CD4-positive, alpha-beta T cell treated with Interferon gamma for 1 hour (primary cell): ENCODE measurements at regions not wholly inside any gene's neighbourhood (a gene's known extent, or its start where the extent isn't known, plus 50 kb on each side); places are given as distances from the start of the nearest gene placed in this dataset.

ENCODE experiments used
- DNase-seq: peaks from one replicate; pipeline ENCODE4 v3.0.0-alpha.2; 2020

DNA sequence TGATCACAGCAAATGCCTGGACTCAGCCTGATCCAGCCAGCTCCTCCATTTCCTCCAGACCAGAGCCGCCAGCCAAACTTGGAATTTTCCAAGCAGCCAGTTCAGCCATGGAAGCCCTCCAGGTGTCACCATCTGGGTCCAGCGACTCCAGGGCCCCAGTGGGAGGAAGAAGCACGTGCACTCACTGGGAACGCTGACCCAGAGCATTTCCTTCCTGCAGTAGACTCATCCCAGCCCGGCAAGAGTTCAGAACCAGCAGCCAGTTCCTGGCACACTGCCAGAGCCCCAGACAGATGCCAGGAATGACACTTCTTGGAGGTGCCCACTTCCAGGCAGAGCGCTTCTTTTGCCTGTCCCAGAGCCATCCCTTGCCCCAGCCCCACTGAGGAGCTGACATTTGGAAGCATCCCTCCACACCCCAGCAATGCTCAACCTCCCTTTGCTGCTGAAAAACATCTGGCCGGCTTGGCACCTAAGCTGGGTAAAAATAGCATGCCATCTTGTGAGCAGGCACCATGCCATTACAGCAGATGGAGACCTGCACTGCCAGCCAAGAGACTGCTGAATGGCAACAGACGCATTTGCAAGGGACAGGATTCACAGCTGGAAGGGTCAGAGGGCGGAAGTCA, 460.3 kb upstream of the PROK2 start:
- no peak for DNase-seq

DNA sequence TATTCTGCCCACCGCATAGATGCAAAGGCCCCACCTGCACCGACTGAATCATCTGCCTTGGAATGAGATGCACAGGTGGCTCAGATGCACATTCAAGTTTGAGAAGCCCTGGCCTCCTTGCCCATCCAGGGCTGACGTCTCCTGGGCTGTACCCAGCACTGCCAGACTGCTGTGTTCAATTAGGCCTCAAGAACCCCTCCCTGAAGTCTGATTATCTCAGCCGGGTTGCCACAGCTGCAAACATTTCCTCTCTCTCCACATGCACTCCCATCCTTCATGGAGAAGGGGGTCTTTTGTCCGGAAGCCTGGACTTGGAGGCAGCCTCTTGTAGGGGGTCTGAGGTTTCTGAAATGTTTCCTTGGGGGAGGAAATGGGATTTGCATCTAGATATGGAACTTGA, 459.4 kb upstream of the PROK2 start:
- DNase-seq, result no peak

DNA sequence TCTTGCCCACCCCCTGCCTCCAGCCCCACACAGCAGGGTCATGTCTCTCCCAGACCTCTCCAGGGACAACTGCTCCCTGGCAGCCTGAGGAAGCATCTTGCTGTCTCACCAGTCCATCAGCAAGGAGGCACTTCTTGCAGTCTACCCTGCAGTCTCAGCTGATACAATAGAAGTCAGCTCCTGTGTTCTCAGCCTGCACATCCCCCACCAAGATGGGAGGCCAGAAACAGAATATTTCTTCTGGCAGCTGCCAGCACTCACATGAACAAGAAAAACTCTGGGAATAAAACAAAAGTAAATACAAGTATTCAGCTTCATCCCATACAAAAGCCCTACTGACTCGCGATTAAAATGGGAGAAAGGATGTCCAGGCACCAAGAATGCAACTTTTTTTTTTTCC, 457.4 kb upstream of the PROK2 start:
- no peak for DNase-seq

DNA sequence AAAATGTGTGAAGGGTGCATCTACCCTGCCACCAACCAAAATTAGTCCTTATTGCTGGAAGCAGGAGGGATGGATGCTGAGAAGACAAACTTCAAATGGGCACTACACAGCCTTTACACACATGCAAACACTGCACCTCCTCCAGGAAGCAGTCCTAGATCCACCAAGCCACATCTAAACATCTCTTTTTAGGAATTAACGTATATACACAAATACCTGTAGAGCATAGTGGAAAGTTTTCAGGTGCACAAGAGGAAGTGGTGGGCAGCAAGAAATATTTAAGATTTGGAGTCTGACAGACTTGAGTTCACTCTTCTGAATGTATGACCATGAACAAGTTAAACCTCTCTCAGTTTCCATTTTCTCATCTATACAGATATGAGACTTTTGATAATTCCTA, 456.6 kb upstream of the PROK2 start:
- DNase-seq, result no peak

DNA sequence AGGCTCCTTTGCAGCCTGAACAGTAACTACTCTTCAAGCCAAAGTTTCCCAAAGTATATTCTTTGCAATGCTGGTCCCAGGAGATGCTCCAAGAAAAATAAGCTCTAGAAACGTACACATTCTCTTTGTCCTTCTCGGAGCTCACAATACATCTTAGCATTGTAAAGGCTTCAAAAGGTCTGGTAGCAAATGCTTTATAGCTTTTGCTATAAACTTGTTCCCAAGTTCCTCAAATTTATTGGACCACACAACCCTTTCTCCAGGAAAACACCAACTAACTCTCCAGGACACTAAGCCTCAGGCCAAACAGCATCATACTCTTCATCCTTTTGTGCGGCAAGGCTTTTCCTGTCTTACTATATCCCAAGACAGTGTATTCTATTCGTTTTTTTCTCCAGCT, 455.6 kb upstream of the PROK2 start:
- DNase-seq, result no peak

DNA sequence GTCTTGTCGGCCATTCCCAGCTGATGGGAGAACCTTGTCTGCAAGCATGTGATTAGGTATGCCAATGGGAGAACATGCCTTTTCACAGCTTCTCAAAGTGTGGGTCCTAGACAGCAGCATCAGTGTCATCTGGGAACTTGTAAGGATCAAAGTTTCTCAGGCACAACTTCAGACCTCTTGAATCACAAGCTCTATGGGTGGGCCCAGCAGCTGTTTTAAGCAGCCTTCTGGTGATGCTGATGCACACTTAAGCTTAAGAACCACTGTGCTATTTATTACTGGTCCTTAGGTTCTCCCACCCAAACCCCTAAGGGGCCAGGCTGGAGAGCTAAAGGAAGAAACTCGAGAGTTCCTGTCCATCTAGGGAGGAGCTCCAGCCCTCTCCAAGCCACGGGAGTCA, 453.9 kb upstream of the PROK2 start:
- DNase-seq, result no peak

DNA sequence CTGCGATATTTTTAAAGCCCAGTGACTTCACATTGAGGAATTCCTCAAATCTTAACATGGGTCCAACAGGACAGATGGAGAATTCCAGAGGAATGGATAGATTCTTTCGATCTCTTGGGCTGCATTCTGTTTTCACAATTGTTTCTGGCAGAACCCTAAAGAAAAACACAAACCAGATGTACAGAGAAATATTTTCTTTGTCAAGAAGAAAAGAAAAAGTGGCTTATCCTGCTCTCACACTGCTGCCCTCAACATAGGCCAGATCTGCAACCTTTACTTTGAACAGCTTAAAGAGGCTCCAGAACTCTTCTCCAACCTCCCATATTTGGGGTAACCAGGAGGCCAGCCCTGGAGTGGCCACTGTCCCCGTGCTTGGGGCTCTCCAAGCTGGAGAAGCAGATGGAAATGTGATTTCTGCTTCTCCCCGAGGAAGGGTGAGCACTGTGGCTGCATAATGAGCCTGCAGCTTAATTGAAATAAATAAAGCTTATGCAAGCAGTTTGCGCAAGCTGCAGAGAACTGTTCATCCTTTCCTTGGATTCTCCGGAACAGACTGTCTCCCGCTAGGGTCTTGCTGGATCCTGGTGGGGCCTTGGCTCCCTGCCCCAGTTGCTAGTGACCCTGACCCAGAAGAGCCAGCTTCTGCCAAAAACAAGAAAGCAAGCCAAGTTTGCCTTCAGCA, 453.2 kb upstream of the PROK2 start:
- DNase-seq, result no peak

DNA sequence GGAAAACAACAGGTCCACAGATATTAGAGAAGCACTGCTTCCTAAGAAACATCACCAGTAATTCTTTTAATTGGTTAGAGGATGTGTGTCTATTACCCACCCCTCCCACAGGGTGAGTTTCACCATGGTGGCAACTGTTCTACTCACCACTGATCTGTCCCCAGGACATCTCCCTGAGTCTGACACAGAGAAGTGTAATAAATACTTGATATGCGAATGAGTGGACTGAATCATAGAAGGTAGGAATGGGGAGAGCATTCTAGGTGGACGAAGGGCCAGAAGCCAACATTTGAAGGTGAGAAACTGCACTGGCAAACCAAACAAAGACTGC, 452.7 kb upstream of the PROK2 start:
- DNase-seq, result no peak

DNA sequence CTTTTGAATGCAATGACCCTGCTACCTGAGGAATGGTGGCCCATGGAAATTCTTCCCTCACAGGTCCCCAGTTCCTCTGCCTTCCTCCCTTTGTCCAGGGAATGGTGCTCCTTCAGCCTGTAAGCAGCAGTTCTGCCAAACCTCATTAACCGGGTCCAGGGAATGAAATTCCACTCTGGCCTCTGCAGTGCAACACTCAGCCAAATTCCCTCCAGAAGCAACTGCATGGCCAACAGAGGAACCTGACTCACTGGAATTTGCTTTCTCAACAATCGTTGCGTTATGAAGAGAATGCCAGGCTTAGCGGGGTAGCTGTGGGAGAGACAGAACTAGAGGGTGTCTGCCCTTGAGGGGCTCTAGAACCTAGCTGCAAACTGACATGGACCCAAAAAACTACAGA, 449.4 kb upstream of the PROK2 start:
- no peak for DNase-seq

DNA sequence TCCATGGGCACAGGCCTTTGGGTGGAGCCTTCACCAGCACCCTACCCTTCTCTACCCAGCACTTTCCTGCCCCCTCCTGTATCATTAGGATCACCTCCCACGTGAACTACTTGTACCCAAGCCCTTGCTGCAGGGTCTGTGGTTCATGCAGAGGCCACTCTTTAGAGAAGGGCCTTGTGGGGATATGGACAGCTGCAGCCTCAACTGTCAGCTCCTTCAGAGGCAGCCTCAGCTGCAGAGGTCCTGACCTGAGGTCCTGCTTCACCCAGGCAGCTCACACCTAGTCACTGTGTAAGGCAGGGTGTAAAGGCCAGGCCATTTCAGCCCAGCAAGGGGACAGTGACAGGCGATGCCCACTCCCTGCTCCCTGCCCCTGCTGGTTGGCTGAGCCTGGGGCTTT, 448.6 kb upstream of the PROK2 start:
- DNase-seq, result no peak

DNA sequence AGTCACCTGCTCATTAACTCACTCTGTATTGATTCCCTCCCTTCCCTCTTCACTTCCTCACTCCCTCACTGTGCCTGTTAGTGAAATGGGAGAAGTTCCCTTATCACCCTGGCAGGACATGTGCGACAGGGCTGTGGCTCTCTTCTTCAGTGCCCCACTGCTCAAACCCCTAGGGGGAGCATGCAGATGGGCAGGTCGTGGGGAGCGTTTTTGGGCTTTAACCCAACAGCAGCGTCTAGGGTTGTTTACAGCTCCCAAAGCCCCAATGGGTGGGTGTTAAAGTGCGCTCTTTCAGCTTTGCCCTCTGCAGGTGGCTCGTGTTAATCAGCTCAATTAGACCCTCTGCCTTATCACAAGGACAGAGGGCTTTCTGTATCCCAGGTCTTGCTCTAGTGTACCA, 447.8 kb upstream of the PROK2 start:
- no peak for DNase-seq

DNA sequence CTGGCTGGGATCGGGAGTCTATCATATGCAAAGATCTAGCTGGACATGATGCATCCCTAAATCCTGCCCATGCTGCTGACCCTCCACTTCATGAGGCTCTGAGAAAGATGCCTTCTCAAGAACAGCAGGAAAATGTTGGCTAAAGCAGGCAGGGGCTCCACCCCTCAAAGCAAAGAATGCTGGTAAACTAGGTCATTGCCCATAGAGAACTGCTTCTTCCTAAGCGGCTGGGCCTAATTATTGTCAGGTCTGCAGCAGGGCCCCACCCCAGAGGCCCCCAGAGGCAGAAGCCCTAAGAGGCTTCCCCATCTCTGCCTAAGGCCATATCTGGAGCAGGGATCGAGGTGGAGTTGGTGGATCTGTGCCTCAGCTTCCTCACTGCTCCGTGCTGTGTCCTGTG, 447.4 kb upstream of the PROK2 start:
- DNase-seq, result no peak

DNA sequence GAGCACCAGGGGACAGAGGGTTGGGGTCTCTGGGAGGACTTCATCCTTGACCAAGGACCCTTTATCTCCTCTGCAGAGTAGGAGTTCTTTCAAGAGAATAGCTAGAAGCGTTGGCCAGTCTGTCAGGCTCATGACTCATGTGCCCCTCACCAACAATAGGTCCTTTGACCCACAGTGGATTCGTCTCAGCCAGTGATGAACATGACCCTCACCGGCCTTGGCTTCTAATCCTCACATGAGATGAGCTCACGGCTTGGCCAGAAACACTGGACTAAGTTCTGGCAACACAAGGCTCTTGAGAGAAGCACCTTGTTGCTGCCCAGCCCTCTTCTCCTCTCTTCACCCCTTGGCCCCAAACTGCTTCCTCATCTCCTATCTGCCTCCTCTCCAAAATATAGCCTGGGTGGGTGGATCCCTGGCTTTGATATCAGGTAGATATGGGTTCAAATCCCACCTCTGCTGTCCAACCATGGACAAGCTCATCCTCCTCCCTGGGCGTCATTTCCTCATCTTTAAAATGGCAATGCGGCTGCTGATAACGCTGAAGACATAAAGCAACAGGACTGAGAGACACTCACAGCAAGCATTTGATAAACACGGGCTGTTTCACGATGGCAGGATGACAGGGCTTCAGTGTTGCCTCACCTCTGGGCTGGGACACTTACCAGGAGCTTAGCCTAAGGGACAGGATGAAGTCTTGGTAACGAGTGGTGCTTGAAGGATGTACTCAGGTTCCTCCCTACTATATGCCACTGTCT, 446.7 kb upstream of the PROK2 start:
- no peak for DNase-seq

DNA sequence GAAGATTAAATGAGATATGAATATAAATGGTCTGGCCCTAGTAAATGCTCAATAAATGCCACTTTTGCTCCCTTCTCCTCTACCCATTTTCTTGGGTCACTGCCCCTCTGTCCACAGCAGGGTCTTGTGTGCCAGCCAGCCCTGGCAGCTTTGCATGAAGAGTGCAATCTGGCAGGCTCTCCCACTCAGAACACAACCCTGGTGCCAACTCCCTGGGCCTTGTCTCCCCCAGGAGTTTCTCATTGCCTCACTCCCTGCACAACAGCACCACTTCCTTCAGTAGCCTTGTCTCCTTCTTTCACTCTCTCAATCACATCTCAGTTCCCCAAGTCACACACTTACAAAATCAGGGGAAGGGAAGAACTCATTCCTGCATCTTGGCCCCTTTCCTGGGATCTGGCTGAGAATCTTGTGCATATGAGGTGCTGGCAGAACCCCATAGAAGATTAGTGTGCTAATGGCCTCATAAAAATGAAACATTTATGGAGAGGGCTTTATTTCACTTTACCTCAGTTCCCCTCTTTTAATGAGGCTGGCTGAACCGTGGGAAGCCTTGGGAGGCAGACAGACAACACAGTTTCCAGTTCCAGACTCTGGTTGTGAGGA, 445.9 kb upstream of the PROK2 start:
- no peak for DNase-seq

DNA sequence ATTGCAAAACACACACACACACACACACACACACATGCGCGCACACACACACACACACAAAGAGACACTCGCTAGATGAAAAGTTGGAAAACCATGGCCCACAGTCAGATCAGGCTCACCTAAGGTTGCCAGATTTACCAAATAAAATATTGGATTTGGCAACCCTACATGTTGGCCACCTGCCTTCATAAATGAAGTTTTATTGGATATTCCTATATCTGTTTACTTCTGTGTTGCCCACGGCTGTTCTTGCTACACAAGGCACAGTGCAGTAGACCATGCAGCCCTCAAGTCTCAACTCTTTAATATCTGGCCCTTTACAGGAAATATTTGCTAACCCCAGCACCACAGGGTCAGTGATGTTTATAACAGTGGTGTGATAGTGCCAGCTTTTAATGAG, 445.0 kb upstream of the PROK2 start:
- no peak for DNase-seq

DNA sequence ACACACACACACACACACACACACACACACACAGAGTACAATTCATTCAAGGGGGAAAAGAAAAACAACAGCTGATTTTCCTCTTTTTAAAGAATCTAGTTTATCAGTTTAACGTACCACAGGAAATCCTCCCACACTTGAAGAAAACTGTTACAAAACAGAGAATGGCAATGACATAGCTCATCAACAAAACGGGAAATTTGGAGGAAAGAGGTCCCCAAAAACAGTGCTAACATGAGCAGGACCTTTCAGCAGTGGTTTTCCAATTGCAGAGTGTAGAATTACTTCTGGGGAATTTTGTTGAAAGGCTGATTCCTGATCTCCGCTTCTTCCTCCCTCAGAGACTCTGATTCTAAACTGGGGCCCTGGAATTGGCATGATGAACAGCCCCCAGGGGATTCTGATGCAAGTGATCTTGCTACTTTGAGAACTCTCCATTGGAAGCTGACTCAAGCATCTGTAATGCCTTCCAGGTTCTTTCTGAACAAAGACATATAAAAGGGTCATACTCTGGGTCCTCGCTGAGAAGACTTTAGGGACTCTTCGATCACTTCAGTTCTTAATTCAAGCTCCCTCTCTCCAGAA, 442.6 kb upstream of the PROK2 start:
- no peak for DNase-seq

DNA sequence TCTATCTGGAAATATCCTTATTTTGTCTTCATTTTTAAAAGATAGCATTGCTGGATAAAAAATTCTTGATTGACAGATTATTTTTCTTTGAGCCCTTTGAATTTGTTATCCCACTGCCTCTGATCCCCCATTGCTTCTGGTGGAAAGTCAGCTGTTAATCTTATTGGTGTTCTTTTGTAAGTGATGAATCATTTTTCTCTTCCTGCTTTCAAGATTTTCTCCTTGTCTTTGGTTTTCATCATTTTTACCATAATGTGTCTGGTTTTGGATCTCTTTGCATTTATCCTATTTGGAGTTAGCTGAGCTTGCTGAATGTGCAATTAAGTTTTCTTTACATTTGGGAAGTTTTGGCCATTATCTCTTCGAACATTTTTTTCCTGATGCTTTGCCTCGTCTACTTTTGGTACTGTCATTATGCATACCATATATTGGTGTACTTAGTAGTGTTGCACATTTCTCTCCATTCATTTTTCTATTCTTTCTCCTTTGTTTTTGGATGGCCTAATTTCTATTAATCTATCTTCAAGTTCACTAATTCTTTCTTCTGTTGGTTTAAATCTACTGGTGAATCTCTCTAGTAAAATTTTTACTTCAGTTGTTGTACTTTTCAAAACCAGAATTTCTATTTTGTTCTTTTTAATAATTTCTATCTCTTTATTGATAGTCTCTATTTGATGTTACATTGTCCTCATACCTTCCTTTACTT, 440.0 kb upstream of the PROK2 start:
- no peak for DNase-seq

DNA sequence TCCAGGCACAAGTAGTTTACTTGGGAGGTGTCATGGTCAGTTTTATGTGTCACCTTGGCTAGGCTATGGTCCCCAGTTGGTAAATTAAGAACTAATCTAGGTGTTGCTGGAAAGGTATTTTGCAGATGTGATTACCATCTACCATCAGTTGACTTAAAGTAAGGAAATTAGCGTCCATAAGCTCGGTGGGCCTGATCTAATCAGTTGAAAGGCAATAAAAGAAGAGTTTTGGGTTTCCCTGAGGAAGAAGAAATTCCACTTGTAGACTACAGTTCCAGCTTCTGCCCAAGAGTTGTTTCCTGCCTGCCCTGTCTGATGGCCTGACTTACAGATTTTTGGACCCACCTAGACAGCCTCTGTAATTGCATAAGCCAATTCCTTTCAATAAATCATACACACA, 438.7 kb upstream of the PROK2 start:
- DNase-seq, result no peak

DNA sequence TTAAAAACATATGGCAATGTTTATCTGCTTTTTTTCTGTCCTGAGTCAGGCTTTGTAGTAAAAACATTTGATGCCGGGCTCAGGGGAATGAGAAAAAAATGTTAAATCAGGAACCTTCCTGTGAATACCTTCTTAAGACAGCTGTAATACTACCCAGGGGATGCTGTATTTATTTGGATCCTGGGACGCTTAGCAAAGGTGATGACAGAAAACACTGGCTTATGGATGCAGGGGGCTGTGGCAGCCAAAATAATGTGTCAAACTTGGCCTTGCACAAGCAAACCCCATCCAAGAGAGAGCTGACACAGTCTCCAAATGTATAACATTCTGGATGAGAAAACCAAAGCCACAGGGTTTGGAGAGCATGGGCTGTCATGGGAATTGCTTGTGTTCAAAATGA, 438.2 kb upstream of the PROK2 start:
- DNase-seq, result no peak

DNA sequence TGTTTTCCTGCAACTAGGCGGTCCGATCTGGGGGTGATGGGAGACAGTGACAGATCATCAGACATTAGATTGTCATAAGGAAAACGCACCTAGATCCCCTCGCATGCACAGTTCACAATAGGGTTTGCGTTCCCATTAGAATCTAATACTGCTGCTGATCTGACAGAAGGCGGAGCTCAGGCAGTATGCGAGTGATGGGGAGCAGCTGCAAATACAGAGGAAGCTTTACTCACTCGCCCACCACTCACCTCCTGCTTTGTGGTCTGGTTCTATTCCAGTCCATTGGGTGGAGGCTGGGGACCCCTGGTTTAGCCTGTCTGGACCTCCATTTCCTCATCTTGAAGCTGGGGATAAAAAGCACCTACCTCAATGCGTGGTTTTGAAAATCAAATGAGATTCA, 437.5 kb upstream of the PROK2 start:
- DNase-seq, result no peak

DNA sequence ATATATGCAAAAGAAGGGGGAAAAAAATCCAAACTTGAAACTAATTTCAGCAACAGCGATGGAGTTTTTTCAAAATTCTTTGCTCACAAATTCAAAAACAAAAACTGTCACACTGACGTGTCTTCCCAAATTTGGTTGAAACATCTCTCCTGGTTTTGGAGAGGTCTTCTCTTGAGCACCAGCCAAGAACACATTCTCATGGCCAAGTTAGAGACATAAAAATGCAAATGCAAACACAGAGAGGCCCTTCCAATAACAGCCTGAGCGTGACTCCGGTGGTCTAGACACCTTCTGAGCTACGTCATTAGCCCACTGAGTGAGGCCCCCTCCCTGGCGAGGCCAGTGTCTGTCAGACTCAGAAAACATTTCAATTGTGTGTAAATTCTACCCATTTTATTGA, 436.0 kb upstream of the PROK2 start:
- DNase-seq, result no peak

DNA sequence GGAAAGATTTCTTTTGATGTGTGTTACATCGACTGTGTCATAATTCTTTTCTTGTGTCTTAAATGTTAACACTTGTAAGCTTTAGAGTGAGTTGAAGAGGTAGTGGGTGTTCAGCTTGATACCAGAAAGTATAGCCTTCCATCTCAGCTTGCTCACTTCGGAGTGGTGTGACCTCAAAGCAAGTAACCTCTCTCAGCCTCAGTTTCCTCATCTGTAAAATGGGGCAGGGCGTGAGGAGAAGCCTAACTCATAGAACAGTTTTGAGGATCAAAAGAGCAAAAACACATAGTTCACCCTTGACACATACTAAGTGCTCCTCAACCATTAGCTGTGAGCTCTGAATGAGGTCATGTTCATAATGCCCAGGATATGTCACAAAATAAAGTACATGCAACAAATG, 434.8 kb upstream of the PROK2 start:
- DNase-seq, result no peak

DNA sequence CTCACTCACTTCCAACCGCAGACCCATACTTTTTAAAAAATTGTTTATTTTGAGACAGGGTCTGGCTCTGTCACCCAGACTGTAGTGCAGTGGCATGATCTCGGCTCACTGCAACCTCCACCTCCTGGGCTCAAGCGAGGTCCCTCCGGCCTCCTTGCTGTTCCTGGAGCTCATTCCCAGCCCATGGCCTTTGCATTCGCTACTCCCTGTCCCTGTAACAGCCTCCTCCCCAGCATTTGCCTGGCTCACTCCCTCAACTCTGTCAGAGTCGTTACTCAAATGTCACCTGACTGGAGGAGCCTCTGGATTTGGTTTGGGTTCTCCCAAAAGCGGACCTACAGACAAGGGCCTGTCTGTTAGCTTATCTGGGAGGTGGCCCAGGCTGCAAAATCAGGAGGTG, 432.6 kb upstream of the PROK2 start:
- no peak for DNase-seq
